ENCODE measurements at regions not wholly inside any gene's neighbourhood (a gene's known extent, or its start where the extent isn't known, plus 50 kb on each side); places are given as distances from the start of the nearest gene placed in this dataset.

- CTCF ChIA-PET = no interaction called here
- POLR2A ChIA-PET = no interaction called here
Measured at GRCh38 chr2:11033114-11033513, 121.4 kb downstream of the KCNF1 start.

DNA sequence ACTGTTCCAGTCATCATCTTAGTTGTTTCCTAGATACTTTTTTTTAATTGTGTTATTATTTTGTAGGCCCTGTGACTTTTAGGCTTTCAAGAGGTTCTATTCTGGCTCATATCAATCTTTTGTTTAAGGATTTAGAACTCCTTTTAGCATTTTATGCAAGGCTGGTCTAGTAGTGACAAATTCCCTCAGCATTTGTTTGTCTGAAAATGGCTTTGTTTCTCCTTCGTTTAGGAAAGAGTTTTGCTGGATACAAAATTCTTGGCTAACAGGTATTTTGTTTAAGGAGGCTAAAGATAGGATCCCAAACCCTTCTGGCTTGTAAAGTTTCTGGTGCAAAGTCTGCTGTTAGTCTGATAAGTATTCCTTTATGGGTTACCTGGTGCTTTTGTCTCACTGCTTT is 116.6 kb upstream of the SLC66A3 start:
- CTCF ChIA-PET = no interaction called here
- POLR2A ChIA-PET = no interaction called here

DNA sequence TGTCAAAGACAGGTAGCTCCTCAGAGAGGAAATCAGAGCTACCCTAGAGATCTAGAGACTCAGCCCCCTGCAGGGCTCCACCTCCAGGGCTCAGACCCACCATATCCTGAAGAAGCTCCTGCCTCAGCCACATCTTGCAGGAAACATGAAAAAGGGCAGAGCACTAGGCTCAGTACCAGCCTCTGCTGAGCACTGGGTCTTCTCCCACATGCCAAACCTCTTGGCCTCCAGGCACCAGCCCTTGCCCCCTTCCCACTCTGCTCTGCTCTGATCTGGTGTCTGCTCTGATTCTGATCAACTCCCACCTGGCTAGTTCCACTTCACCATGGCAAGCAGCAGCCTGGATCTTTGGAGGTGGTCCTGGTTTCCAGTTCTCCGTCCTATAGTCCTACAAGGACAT is 114.3 kb upstream of the SLC66A3 start:
- CTCF ChIA-PET = no interaction called here
- POLR2A ChIA-PET = no interaction called here

DNA sequence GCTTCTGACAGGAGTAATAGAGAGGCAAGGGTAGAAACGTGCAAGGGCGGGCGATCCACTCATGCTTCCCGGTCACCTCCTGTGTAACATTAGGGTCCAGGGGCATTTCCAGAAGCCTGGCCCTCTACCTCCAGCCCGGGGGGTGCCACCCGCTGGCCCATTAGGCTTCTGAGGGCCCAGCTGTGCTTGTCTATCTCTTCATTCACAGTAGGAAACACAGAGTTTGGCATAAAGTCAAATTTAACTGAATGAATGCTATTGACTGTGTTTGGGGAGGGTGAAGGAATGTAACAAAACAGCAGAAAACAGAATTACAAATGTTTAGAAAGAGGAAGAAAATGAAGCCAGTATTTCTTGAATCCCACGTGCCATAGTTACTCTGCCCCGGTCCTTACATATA is 112.4 kb upstream of the SLC66A3 start:
- ChIA-PET CTCF (no interaction called here), POLR2A (no interaction called here)

GRCh38 chr2:11043245-11043644 is 112.0 kb upstream of the SLC66A3 start:
- CTCF ChIA-PET = no interaction called here
- POLR2A ChIA-PET = no interaction called here

- CTCF ChIA-PET = no interaction called here
- POLR2A ChIA-PET = no interaction called here
Measured at GRCh38 chr2:11044201-11044600, 111.1 kb upstream of the SLC66A3 start.

DNA sequence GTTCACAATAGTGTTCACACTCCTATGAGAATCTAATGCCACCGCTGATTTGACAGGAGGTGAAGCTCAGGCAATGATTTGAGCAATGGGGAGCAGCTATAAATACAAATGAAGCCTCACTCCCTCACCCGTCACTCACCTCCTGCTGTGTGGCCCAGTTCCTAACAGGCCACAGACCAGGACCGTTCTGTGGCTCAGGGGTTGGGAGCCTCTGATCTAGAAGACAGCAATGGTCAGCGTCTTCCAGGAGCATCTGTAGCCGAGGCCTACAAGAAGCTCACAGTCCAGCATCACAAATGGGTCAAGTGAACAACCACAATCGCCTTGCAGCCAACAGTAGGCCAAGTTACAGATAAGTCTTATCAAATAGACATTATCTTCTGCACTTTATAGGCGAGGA is 110.0 kb upstream of the SLC66A3 start:
- ChIA-PET POLR2A (no interaction called here), CTCF (no interaction called here)

DNA sequence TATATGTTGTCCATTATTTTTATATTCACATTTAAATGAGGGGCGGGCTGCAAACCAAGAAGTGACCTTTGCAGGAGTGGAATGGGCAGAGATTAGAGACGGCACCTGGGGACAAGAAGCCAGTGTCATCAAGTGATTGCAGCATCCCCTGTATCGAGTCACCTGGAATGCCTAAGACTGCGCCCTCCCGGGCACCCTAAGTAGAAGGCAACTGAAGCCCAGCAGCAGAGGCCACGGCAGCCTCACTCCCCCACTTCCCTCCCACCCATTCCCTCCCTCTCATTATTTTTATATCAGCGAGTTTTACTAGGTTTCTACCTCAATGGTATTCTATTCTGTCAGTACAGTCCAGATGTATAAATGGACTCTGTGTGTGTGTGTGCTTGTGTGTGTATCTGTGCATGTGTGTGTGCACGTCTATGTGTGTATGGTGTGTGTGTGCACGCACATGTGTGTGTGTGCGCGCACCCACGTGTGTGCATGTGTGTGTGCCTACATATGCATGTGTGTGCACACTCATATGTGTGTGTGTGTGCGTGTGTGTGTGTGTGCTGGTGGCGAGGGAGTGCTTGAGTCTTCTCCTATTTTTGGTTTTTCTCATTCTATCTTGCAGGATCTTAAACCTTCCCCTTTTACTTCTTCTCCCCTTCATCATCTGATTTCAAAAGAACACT is 106.8 kb upstream of the SLC66A3 start:
- ChIA-PET POLR2A (no interaction called here), CTCF (no interaction called here)

GRCh38 chr2:11050565-11050964 is 104.7 kb upstream of the SLC66A3 start:
- ChIA-PET POLR2A (no interaction called here), CTCF (no interaction called here)

DNA sequence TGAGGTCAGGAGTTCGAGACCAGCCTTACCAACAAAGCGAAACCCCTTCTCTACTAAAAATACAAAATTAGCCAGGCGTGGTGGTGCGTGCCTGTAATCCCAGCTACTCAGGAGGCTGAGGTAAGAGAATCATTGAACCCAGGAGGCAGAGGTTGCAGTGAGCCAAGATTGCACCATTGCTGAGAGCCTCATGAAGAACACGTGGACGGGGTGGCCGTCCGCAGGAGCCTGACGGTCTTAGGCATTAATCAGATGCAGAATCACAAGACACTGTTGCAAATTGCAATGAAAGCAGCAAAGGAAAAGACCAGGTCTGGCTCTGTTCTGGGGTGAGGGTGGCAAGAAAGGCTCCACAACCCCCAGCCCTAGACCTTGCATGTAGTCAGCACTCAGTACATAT is 104.0 kb upstream of the SLC66A3 start:
- POLR2A ChIA-PET = no interaction called here
- CTCF ChIA-PET = no interaction called here

- POLR2A ChIA-PET = no interaction called here
- CTCF ChIA-PET = no interaction called here
Measured at GRCh38 chr2:11053546-11053945, 101.7 kb upstream of the SLC66A3 start.

DNA sequence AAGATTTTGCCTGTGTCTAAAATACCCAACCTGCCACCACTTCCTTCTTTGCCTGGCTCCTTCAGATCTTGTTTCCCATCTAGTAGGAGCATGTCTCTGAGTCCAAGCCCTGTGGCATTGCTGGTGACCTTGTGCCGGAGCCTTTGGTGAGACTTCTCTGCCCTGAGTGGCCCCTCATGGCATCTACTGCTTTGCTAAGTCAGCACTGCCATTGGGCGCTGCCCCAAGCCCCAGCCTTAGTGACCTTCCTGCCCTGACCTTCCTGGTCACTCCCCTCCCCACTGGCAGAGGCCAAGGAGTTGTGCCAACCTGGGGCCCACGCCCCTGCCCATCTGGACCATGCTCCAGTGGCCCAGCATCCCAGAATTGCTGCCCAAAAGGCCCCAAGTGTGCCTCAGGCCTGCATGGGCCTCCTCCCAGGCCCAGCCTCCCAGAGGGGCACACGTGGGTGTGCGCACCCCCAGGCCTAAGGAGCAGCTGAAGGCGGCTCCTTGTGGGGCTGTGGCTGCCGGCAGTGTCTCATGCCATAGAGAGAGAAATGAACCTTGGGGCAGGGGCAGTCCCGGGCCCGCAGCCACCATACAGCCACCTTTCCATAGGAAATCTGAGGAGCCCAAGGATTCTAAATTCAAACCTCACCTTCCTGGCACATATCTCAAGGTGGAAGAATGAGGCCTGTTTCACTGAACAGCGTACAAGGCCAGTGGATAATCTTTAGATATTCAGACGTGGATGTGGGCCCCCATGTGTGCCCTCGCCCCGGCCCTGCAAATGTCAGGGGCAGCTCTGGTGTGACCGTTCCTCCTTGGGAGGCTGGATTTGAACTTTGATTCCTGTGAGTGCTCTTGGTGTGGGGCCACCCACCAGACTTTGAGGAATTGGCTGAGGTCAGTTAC is 100.2 kb upstream of the SLC66A3 start:
- ChIA-PET CTCF (interaction anchor here (0.6 kb wide), 1 partner anchor 154 kb away, joined by 3 read pairs; no protein-coding TSS in a partner anchor), POLR2A (no interaction called here)

DNA sequence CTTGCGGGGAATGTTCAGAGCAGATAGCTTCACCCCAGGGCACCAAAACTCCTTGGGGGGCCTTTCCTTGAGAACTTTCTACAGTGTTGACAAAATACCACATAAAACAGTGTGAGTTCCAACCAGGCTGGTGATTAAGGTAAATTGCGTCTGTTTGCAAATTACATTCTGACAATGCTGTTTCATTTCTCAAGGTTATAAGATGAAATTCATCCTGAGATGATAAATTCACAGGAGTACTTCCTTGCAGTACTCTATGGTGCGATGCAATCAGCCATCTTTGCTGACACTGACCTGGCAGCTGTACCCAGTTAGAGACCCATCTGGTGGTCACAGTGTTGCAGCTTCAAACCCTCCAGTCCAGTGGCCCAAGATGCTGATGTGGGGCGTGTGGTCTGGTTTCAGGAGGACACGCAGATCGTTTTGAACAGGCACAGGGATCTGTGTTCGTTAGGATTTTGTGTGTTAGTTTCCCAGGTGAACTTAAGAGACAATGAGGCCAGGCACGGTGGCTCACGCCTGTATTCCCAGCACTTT is 99.5 kb upstream of the SLC66A3 start:
- ChIA-PET CTCF (no interaction called here), POLR2A (no interaction called here)

- CTCF ChIA-PET = no interaction called here
- POLR2A ChIA-PET = no interaction called here
Measured at GRCh38 chr2:11056614-11057013, 98.7 kb upstream of the SLC66A3 start.

DNA sequence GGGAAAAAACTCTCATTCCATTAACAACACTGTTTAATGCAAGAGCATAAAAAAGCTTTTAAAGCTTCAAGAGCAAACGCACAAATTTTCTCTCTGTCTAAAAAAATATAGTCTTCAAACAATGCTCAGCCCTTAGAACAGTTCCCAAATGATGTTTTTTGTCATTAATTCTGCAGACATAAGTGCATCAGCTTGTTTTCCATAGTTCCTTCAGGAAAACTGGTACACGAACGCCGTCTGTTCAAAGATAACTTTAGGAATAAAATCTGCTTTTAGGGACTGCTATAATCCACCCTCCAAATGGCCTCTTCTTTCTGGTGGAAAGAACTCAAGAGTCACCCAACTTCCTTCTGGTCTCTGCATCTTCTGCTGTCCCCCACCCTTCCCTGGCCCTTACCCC is 98.2 kb upstream of the SLC66A3 start:
- ChIA-PET POLR2A (no interaction called here), CTCF (no interaction called here)

GRCh38 chr2:11058129-11058528 is 97.1 kb upstream of the SLC66A3 start:
- ChIA-PET POLR2A (no interaction called here), CTCF (no interaction called here)

DNA sequence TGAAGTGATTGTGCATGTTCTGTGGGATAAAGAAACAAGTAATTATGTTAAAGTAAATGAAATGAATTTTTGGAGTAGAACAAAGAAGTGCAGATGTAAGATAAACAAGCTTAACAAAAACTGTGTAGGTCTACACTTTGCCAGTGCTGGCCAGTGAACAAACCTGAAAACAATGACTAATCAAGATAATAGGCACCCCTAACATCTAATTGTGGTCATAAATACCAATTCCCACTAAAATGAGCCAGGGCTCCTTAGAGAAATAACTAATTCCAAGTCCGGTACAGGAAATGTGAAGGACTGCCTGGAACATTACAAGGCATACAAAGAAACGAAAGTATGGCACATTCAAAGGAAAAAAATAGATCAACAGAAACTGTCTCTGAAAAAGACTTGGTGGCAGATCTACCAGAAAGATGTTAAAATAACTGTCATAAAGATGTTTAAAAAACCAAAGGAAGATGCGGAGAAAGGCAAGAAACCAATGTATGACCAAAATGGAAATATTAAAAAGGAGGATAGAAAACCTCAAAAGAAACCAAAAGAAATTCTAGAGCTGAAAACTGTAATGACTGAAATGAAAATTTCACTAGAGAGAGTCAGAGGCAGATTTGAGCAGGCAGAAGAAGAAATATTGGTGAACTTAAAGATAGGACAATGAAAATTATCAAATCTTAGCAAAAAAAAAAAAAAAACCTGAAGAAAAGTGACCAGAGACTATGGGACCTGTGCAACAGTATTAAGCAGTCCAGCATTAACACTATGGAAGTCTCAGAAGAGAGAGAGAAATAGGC is 94.7 kb upstream of the SLC66A3 start:
- ChIA-PET POLR2A (no interaction called here), CTCF (no interaction called here)

DNA sequence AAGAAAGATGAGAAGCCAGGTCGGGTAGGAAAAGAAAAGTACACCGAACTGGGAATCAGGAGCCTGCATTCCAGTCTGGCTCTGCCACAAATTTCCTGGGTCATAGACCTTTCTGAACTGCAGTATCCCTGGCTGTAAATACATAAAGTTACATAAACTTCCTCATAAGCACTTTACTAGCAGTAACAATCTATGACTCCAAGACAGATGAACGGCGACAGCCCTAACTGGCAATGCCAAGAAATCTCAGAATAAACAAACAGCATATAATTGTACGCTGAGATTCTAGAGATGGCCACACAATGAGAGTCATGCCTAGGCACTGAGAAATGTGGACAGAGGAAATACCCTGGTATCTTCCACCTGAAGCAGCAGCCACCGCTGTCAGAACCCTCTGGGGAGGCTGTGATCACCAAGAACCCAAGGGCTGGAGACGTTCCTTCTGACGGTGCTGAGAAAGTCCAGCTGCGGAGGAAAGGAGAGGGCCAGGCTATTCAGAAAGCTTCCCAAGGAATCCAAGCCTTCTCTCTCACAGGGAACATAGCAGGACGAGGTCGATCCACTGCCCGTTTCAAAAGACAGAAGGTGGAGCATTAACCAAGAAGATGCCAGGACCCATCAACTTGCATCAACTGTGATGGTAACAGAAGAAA is 89.3 kb upstream of the SLC66A3 start:
- POLR2A ChIA-PET = no interaction called here
- CTCF ChIA-PET = no interaction called here

DNA sequence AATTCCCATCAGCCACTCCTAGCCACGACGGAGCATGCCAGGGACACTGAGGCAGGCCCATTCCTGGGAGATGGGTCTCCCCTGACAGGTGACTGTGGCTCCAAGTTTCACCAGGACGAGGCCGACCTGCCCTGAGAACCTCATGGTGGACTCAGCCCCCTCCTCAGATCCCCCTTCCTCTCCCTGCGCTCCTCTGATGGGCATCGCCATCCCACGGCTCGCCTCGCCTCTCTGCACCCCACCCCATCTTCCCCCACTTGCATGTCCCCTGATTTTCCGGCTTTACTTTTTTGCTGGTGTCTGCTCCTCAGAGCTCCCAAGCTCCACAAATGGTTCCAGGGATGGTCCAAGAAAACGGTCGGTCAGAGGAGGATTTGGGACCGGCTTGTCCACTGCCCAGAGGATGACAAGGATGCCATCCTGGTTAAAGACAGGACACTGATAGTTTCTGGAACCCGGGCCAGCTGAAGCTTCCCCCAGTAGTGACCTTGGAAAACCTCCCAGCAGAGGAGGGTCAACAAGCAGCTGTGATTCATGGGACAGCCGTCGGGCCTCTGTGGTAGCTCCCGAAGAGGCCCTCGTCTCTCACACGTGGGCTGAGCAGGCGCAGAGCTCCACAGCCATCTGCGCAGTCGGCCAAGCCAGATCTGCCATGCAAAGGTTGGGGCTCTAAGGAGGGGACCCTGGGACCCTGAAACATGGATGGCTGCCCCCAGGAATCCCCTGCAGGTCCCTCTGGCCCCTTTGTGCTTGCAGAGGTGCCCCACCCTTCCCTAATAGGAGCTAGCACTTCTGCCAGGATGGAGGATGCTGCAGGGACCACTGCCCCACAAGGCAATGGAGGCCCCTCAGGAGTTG is 87.8 kb upstream of the SLC66A3 start:
- ChIA-PET CTCF (no interaction called here), POLR2A (no interaction called here)

Data from activated CD8-positive, alpha-beta memory T cell treated with anti-CD3 and anti-CD28 coated beads for 36 hours (primary cell).